Muscle of leg (tissue), 3 donors: ENCODE measurements at regions not wholly inside any gene's neighbourhood (a gene's known extent, or its start where the extent isn't known, plus 50 kb on each side); places are given as distances from the start of the nearest gene placed in this dataset.

ENCODE experiments used
- DNase-seq: peaks from one replicate; pipeline ENCODE4 v3.0.0; 2013
- H3K27ac ChIP-seq: one replicate; pipeline ENCODE4 v1.5.1; 2013; ENCODE audit warnings: mild to moderate bottlenecking, low read length, control low read depth
- H3K27me3 ChIP-seq: one replicate; pipeline ENCODE4 v1.6.1; 2013; ENCODE audit warnings: low read length; ENCODE audit not compliant: control insufficient read depth, insufficient read depth
- H3K36me3 ChIP-seq: one replicate; pipeline ENCODE4 v1.6.1; 2013; ENCODE audit warnings: low read length; ENCODE audit not compliant: control insufficient read depth, insufficient read depth
- H3K4me1 ChIP-seq: one replicate; pipeline ENCODE4 v1.6.1; 2013; ENCODE audit warnings: low read length; ENCODE audit not compliant: control insufficient read depth, insufficient read depth
- H3K4me3 ChIP-seq: one replicate; pipeline ENCODE4 v1.5.1; 2013; ENCODE audit warnings: low read length, control low read depth
- H3K9me3 ChIP-seq: replicated peaks from 2 replicates; pipeline ENCODE4 v1.6.1; 2013; ENCODE audit warnings: low read depth, low read length; ENCODE audit not compliant: control insufficient read depth
- WGBS: methylation state at CpG from one replicate; pipeline ENCODE4 v1.1.5; 2013; ENCODE audit warnings: missing lambda C conversion rate; ENCODE audit not compliant: insufficient coverage; 5-methylcytosine and 5-hydroxymethylcytosine counted together

DNA sequence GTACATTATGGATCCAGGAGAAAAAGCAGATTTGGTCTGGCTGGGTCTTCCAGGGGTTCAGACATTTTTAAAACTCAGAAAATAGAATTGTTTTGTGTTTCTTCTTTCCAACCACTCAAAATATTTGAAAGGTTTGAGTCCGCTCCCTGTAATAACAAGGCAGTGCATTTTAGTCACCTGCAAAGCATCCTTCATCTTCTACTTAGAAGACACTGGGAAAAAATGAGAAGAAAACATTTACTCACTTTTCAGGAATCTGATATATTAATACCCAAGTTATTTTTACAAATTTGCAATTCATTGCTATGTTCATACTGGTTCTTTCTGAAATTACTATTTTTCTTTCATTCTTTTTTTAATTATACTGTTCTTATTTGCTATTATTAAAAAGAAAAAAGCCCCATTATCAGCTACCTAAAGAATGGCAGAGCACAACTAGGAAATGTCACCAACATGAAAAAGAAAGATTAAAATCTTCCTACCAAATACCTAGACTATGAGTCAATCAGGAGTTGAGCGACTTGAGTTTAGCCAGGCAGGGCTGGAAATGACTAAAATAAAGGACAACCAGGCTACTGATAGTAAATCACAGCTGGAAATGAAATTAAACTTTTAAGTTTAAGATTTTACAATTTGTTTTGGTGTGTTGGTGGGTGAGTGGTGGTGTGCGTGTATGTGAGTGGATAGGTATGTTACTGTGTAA lies 280.3 kb upstream of the THBS1 start:
- DNase-seq, result no peak
- Histone ChIP-seq H3K4me1 (no peaks in the 10 kb centered on the region), H3K36me3 (no peaks in the 10 kb centered on the region), H3K4me3 (no peak overlapping the region), H3K9me3 (no peaks in the 10 kb centered on the region), H3K27ac (no peak overlapping the region), H3K27me3 (no peaks in the 10 kb centered on the region)
- WGBS, result 67% methylated on average over 1 of the region's 3 CpGs

DNA sequence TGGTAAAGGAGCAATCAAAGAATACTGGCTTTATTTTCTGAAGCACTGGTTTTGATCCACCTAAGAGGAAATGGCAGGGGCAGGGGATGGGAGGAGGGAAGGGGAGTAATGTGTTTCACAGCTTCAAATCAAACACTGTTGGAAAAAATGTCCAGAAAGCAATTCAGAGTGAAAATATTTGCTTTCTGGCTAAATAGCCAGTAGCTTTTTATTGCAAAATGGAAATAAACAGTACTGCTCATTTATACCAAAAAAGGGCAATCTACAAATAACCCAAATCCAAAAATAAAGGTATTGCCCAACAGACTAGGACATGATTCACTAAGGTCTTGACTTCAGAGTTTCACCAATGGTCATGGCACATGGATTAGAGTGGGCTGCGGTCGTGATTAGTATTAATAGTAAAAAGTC lies 279.3 kb upstream of the THBS1 start:
- Histone ChIP-seq H3K27me3 (no peaks in the 10 kb centered on the region), H3K4me3 (no peak overlapping the region), H3K27ac (no peak overlapping the region), H3K9me3 (no peaks in the 10 kb centered on the region), H3K4me1 (no peaks in the 10 kb centered on the region), H3K36me3 (no peaks in the 10 kb centered on the region)
- no CpG with 5 or more reads among the region's 2 CpGs for WGBS
- DNase-seq, result peak; percentile 73

- Histone ChIP-seq H3K27ac (no peak overlapping the region), H3K4me3 (no peak overlapping the region), H3K4me1 (no peaks in the 10 kb centered on the region), H3K36me3 (no peaks in the 10 kb centered on the region), H3K9me3 (no peaks in the 10 kb centered on the region), H3K27me3 (no peaks in the 10 kb centered on the region)
- no CpG with 5 or more reads among the region's 2 CpGs for WGBS
- no peak for DNase-seq
Observed at GRCh38 chr15:39302936-39303335, 277.9 kb upstream of the THBS1 start.

GRCh38 chr15:39304201-39304841 lies 276.6 kb upstream of the THBS1 start:
- no peak for DNase-seq
- no peaks in the 10 kb centered on the region for H3K9me3 ChIP-seq
- H3K27me3 ChIP-seq, result no peaks in the 10 kb centered on the region
- WGBS, result 33% methylated on average over 5 of the region's 7 CpGs
- no peak overlapping the region for H3K4me3 ChIP-seq
- no peaks in the 10 kb centered on the region for H3K4me1 ChIP-seq
- H3K36me3 ChIP-seq, result no peaks in the 10 kb centered on the region
- H3K27ac ChIP-seq, result no peak overlapping the region

- H3K4me1 ChIP-seq, result no peaks in the 10 kb centered on the region
- no peaks in the 10 kb centered on the region for H3K36me3 ChIP-seq
- H3K4me3 ChIP-seq, result no peak overlapping the region
- DNase-seq, result no peak
- WGBS, result no CpG with 5 or more reads among the region's 4 CpGs
- no peak overlapping the region for H3K27ac ChIP-seq
- no peaks in the 10 kb centered on the region for H3K9me3 ChIP-seq
- H3K27me3 ChIP-seq, result no peaks in the 10 kb centered on the region
Observed at GRCh38 chr15:39304931-39305728, 275.7 kb upstream of the THBS1 start.

GRCh38 chr15:39310633-39311032 lies 270.2 kb upstream of the THBS1 start:
- Histone ChIP-seq H3K27ac (no peak overlapping the region), H3K27me3 (no peaks in the 10 kb centered on the region), H3K4me3 (no peak overlapping the region), H3K36me3 (no peaks in the 10 kb centered on the region), H3K9me3 (no peaks in the 10 kb centered on the region), H3K4me1 (no peaks in the 10 kb centered on the region)
- no peak for DNase-seq
- 100% methylated on average over 1 of the region's 3 CpGs for WGBS

DNA sequence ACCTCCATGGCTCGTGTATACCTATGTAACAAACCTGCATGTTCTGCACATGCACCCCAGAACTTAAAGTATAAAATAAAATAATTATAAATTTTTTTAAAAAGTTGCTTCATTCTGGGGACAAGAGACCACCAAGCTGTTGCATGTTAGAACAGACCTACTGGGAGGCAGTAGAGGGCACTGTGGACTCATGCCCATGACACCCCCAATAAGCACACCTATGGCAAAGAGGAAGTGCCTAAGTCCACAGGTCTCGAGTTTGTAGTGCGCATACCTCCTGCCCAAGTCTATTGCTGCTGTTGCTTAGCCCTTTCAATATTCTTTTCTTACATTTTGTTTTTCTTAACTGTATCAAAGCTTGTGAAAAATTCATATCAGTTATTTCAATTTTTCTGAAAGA lies 267.9 kb upstream of the THBS1 start:
- H3K27me3 ChIP-seq, result no peaks in the 10 kb centered on the region
- no peaks in the 10 kb centered on the region for H3K36me3 ChIP-seq
- H3K27ac ChIP-seq, result no peak overlapping the region
- no peak for DNase-seq
- WGBS, result no CpG with 5 or more reads among the region's 3 CpGs
- H3K4me3 ChIP-seq, result no peak overlapping the region
- no peaks in the 10 kb centered on the region for H3K9me3 ChIP-seq
- no peaks in the 10 kb centered on the region for H3K4me1 ChIP-seq

DNA sequence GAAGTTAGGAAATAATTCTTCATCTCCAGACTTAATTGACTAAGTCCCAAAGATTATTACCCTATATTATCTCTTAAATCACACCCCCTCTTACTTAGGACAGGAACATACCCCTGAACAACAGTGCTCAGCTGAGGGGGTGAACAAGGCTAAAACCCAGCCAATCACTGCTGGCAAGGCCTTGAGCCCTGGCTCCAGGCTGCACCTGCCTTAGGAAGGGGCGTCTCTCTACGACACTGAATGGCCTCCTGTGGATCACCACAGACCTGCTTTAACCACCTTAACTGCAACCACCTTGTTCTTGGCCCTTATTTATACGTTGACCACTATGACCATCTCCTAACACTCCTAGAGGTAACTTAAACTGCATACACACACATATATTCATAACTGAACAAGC lies 267.4 kb upstream of the THBS1 start:
- WGBS, result 100% methylated on average over 1 of the region's 3 CpGs
- Histone ChIP-seq H3K9me3 (no peaks in the 10 kb centered on the region), H3K4me3 (no peak overlapping the region), H3K4me1 (no peaks in the 10 kb centered on the region), H3K27me3 (no peaks in the 10 kb centered on the region), H3K36me3 (no peaks in the 10 kb centered on the region), H3K27ac (no peak overlapping the region)
- DNase-seq, result no peak

- no CpG with 5 or more reads among the region's 1 CpG for WGBS
- DNase-seq, result no peak
- no peaks in the 10 kb centered on the region for H3K4me1 ChIP-seq
- no peak overlapping the region for H3K4me3 ChIP-seq
- H3K27ac ChIP-seq, result no peak overlapping the region
- H3K27me3 ChIP-seq, result no peaks in the 10 kb centered on the region
- H3K36me3 ChIP-seq, result no peaks in the 10 kb centered on the region
- H3K9me3 ChIP-seq, result no peaks in the 10 kb centered on the region
Observed at GRCh38 chr15:39313881-39314280, 267.0 kb upstream of the THBS1 start.

DNA sequence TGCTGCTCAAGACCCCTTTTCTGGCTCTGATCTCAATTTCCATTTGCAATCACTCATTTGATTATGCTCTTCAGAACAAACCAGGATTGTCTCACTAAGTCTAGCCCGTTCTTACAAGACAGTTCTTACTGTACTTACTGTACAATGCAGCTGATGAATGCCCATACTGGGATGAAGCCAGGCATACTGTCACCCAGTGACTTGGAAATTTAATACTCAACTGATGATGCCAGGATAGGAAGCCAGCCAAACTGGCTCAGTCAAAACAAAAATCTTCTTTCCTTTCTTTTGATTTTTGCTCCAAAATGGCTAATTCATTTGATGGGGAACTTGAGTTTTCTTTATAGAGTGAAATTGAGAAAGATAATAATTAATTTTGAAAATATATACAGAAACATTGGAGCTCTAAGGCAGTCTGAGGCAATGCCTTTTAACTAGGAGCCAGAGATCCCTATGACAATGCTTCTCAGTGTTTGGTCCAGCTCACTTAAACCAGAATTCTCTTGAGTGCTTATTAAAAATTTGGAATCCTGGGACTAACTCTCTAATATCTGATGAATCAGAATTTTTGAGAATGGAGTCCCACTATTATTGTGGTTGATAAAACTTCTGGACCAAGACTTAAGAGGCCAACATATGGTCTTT lies 265.6 kb upstream of the THBS1 start:
- no peaks in the 10 kb centered on the region for H3K36me3 ChIP-seq
- no CpG with 5 or more reads among the region's 1 CpG for WGBS
- DNase-seq, result no peak

More for the DNA sequence above, 265.6 kb upstream of the THBS1 start:
- Histone ChIP-seq H3K9me3 (peaks cover 6% of the 10 kb centered on the region), H3K27ac (no peak overlapping the region), H3K4me1 (no peaks in the 10 kb centered on the region), H3K27me3 (no peaks in the 10 kb centered on the region), H3K4me3 (no peak overlapping the region)
